Neuron (in vitro differentiated cells): ENCODE measurements at regions not wholly inside any gene's neighbourhood (a gene's known extent, or its start where the extent isn't known, plus 50 kb on each side); places are given as distances from the start of the nearest gene placed in this dataset.

ENCODE experiments used
- H2AFZ ChIP-seq: one replicate; pipeline ENCODE4 v1.6.1; 2013; ENCODE audit warnings: low read depth, mild to moderate bottlenecking, inconsistent platforms, low read length, moderate library complexity
- H3K27me3 ChIP-seq: one replicate; pipeline ENCODE4 v1.6.1; 2013; ENCODE audit warnings: low read length; ENCODE audit not compliant: insufficient read depth
- H3K36me3 ChIP-seq: one replicate; pipeline ENCODE4 v1.6.1; 2013; ENCODE audit warnings: low read length; ENCODE audit not compliant: insufficient read depth
- H3K4me1 ChIP-seq: one replicate; pipeline ENCODE4 v1.6.1; 2013; ENCODE audit warnings: low read length; ENCODE audit not compliant: insufficient read depth
- H3K4me3 ChIP-seq: 2 replicates; pipeline ENCODE4 v1.5.1; 2013; ENCODE audit warnings: mild to moderate bottlenecking, low read length, moderate library complexity
- H3K9me3 ChIP-seq: one replicate; pipeline ENCODE4 v1.6.1; 2013; ENCODE audit warnings: low read length

DNA sequence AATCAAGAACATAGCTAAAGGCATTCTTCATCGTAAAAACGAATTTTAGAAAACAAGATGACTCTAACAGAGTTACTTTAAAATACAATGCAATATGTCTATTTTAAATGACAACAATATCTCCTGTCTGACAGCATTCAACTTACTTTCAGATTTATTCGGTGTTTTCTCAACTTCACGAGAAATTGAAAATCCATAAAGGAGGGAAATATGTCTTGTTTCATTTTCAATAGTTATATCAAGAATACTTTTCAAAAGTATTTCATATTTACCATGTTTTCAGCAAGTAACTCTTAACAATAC is 254.8 kb downstream of the DAD1 start:
- no peaks in the 10 kb centered on the region for H3K9me3 ChIP-seq
- H3K4me1 ChIP-seq: peaks cover 4% of the 10 kb centered on the region
- H3K36me3 ChIP-seq: no peaks in the 10 kb centered on the region
- no peaks in the 10 kb centered on the region for H3K27me3 ChIP-seq
- H3K4me3 ChIP-seq: no peak overlapping the region
- H2AFZ ChIP-seq: no peak overlapping the region

GRCh38 chr14:22333422-22334274 is 255.4 kb downstream of the DAD1 start:
- H3K4me3 ChIP-seq: no peak overlapping the region
- H3K9me3 ChIP-seq: no peaks in the 10 kb centered on the region
- H2AFZ ChIP-seq: no peak overlapping the region
- H3K27me3 ChIP-seq: no peaks in the 10 kb centered on the region
- H3K36me3 ChIP-seq: no peaks in the 10 kb centered on the region
- H3K4me1 ChIP-seq: peaks cover 4% of the 10 kb centered on the region

DNA sequence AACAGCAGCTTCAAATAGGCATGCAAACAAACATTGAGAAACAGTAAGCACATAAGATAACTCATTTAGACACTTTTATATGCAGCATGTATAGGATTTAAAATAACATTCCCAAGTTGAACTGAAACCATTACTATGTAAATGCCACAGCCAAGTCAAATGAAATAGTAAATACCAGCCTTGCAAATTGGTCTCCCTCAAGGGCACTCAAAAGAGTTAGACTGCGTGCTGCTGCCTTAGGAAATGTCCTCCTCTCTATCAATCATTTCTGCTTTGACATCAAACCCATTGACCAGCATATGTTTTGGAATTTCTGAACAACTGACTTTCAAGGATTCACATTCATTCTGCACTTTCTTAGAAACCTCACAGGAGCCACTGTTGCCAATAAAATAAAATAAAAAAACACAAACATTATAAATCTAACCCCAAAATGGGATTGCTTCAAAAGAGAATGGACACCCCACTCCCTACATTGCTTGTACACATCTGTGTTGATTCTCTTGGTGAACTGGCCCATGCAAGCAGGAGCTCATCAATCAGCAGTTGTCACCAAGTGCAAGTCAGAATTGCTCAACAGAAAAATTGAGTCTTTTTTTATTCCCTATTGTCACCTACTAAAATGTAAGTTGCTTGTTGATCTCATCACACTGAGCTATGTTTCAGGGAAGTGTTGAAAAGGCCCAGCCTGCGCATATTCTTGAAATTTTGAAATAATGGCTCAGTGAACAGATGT is 256.2 kb downstream of the DAD1 start:
- H3K4me1 ChIP-seq: peaks cover 4% of the 10 kb centered on the region
- H3K36me3 ChIP-seq: no peaks in the 10 kb centered on the region
- no peaks in the 10 kb centered on the region for H3K27me3 ChIP-seq
- no peaks in the 10 kb centered on the region for H3K9me3 ChIP-seq
- H2AFZ ChIP-seq: no peak overlapping the region
- H3K4me3 ChIP-seq: no peak overlapping the region

- Histone ChIP-seq H3K9me3 (no peaks in the 10 kb centered on the region), H3K4me3 (no peak overlapping the region), H3K4me1 (peaks cover 4% of the 10 kb centered on the region), H3K36me3 (no peaks in the 10 kb centered on the region), H3K27me3 (no peaks in the 10 kb centered on the region), H2AFZ (no peak overlapping the region)
These were observed 259.7 kb downstream of the DAD1 start for GRCh38 chr14:22329371-22329770.

DNA sequence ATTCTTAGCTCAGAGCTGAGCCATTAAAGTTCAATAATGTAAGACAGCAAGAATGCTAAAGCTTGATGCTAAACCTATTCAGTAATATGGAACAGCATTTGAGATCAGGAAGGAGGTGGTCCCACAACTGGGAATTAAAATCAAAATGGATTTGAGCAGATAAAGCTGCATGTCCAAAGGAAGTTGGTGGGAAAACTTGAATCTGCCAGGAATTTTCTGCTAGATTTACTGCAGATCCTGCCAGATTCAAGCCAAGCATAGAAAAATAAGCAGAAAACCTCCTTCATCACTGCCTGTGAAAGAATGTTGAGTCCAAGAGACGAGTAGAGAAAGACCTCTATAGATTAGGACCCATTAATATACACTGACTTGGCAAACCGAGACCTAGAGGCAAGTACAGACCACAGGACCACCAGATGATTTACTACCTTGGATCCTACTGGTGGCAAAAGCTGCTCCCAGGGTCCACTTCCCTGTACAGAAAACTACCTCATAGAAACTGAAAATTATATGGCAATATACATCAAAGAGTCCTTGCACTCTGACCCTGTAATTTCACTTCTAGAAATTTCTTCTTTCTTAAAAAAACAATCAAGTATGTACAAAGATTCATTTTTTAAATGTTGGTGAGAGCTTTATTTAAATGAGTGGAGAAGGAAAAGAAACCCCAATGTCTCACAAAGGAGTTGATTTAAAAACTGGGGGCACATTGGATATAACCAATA is 263.2 kb downstream of the DAD1 start:
- H3K4me3 ChIP-seq: no peak overlapping the region
- H2AFZ ChIP-seq: no peak overlapping the region

GRCh38 chr14:22320362-22320750 is 268.7 kb downstream of the DAD1 start:
- Histone ChIP-seq H3K27me3 (no peaks in the 10 kb centered on the region), H2AFZ (no peak overlapping the region), H3K9me3 (no peaks in the 10 kb centered on the region), H3K4me3 (no peak overlapping the region), H3K4me1 (no peaks in the 10 kb centered on the region), H3K36me3 (no peaks in the 10 kb centered on the region)

More for the DNA sequence above, 263.2 kb downstream of the DAD1 start:
- H3K4me1 ChIP-seq: no peaks in the 10 kb centered on the region
- H3K36me3 ChIP-seq: no peaks in the 10 kb centered on the region
- H3K9me3 ChIP-seq: no peaks in the 10 kb centered on the region
- H3K27me3 ChIP-seq: no peaks in the 10 kb centered on the region

DNA sequence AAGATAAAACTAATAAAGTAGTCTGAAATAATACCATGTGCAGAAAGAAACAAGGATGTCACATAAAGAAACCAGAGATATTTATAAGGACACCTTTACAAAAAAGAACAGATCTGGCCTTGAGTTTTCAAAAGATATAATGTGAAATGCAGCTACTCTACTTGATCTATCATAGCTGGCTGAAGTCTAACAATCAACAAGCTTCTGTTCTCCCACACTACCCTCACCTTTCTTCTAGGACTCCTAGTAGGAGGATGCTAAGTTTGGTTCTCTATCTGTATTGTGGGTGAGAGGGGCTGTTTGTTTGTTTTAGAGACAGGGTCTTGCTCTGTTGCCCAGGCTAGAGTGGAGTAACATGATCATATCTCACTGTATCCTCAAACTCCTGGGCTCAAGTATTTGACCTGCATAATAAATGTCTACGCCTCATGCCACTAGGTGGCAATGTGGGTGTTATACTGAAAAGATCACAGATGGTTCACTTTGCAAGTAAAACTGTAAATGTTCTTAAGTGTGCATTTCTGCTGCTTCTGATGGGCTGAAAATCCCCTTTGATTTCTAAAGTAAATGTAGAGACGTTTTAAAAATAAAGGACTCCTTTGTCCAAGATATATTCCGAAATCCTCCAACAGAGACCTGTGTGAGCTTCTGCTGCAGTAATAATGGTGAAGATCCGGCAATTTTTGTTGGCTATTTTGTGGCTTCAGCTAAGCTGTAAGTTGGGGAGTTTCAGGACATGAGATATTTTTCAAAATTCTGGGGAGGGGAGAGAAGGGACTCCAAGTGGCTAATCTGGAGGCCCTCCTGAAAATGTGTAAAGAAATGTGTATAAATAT is 269.3 kb downstream of the DAD1 start:
- Histone ChIP-seq H3K4me3 (no peak overlapping the region), H3K36me3 (no peaks in the 10 kb centered on the region), H3K4me1 (no peaks in the 10 kb centered on the region), H2AFZ (no peak overlapping the region), H3K9me3 (no peaks in the 10 kb centered on the region), H3K27me3 (no peaks in the 10 kb centered on the region)

GRCh38 chr14:22318951-22319350 is 270.1 kb downstream of the DAD1 start:
- Histone ChIP-seq H3K9me3 (no peaks in the 10 kb centered on the region), H3K36me3 (no peaks in the 10 kb centered on the region), H2AFZ (no peak overlapping the region), H3K4me3 (no peak overlapping the region), H3K27me3 (no peaks in the 10 kb centered on the region), H3K4me1 (no peaks in the 10 kb centered on the region)

GRCh38 chr14:22316473-22316872 is 272.6 kb downstream of the DAD1 start:
- Histone ChIP-seq H2AFZ (no peak overlapping the region), H3K4me3 (no peak overlapping the region), H3K9me3 (no peaks in the 10 kb centered on the region), H3K27me3 (no peaks in the 10 kb centered on the region), H3K4me1 (no peaks in the 10 kb centered on the region), H3K36me3 (no peaks in the 10 kb centered on the region)

GRCh38 chr14:22315336-22315735 is 273.7 kb downstream of the DAD1 start:
- no peaks in the 10 kb centered on the region for H3K27me3 ChIP-seq
- H3K36me3 ChIP-seq: no peaks in the 10 kb centered on the region
- H3K4me3 ChIP-seq: no peak overlapping the region
- H2AFZ ChIP-seq: no peak overlapping the region
- no peaks in the 10 kb centered on the region for H3K4me1 ChIP-seq
- no peaks in the 10 kb centered on the region for H3K9me3 ChIP-seq

DNA sequence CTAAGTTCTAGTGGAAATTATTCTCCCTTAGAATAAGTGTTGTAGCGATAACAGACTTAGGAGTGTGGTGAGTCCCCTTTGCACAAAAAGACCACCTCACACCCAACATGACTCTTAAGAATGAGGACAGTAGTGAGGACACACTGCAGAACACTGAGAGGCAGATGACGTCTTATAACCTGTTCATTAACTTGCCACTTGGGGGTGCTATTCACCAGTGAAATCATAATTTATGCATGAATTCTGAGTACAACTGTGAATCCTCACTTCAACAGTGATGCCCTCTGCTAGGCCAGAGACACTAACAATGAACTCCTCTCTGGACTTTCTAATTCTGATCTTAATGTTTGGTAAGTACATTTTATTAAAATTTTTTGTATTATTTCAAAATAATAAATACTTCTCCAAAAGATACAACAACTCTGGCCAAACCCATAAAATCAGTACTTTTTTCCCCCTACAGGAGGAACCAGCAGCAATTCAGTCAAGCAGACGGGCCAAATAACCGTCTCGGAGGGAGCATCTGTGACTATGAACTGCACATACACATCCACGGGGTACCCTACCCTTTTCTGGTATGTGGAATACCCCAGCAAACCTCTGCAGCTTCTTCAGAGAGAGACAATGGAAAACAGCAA is 274.7 kb downstream of the DAD1 start:
- H2AFZ ChIP-seq: no peak overlapping the region
- no peaks in the 10 kb centered on the region for H3K9me3 ChIP-seq
- H3K36me3 ChIP-seq: no peaks in the 10 kb centered on the region
- no peaks in the 10 kb centered on the region for H3K4me1 ChIP-seq
- no peak overlapping the region for H3K4me3 ChIP-seq
- no peaks in the 10 kb centered on the region for H3K27me3 ChIP-seq

DNA sequence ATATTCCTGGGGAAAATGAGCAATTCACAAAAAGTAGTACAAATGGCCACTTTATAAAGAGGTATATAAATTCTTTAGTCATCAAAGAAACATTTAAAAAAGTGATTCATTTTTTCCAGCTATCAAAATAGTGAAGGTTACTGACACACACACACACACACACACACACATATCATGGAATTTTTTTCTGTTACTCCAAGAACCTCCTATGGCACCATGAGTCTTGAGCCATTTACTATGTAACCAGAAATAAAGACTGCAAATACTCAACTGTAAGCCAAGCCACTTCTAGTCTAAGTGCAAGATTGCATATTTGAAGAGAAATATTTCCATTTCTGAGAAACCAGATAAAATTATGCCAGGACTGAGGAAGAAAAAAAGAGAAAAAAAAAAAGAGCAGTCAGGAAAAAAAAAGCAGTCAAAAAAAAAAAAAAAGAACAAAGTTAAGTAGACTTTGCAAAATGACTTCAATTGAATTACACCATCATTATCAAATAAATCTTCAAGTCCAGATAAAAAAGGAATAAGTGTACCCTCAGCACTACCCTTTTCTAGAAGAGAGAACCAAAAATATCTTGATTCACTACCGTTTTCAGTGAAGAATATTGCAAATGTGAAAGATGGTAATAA is 275.7 kb downstream of the DAD1 start:
- no peak overlapping the region for H3K4me3 ChIP-seq

More for the DNA sequence above, 275.7 kb downstream of the DAD1 start:
- no peaks in the 10 kb centered on the region for H3K36me3 ChIP-seq
- H3K4me1 ChIP-seq: no peaks in the 10 kb centered on the region
- peaks cover 3% of the 10 kb centered on the region for H3K27me3 ChIP-seq
- H3K9me3 ChIP-seq: no peaks in the 10 kb centered on the region
- no peak overlapping the region for H2AFZ ChIP-seq
